ENCODE measurements at regions not wholly inside any gene's neighbourhood (a gene's known extent, or its start where the extent isn't known, plus 50 kb on each side); places are given as distances from the start of the nearest gene placed in this dataset.
A peak's percentile ranks its signal among the peaks of the same experiment; 100 is the strongest.

DNA sequence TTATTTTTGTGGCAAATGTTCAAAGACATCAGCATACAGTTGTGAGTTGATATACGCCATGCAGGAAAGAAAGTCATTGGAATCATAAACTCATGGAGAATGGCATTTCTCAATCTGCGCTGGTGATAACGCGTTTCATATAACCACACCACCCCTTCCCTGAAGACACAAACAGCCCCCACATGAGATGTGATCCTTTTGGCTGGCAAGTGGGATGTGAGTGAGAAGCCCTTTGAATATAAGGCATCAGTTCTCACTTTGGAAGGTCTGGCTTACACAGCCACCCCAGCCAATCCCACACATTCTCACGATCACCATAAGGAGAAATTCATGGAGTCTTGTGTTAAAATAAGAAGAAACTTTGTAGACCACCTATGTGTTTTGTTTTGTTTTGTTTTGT, 725.0 kb downstream of the PRELID2 start:
- H3K27me3 Mint-ChIP-seq (ENCODE audit: low read depth, unreplicated experiment): no peaks in the 10 kb centered on the region
- H3K79me2 ChIP-seq (ENCODE audit: insufficient read depth, low read length): no peaks in the 10 kb centered on the region
- no peak for FAIRE-seq
- no peaks in the 10 kb centered on the region for H3K36me3 Mint-ChIP-seq (ENCODE audit: low read depth, unreplicated experiment)
- no peak for DNase-seq (ENCODE audit: low read depth)
- no peaks in the 10 kb centered on the region for H3K27me3 ChIP-seq (ENCODE audit: insufficient read depth, low read length)
- no peaks in the 10 kb centered on the region for H3K36me3 ChIP-seq (ENCODE audit: insufficient read depth, low read length)
- H3K27ac Mint-ChIP-seq (ENCODE audit: unreplicated experiment): no peak overlapping the region
- peaks cover 3% of the 10 kb centered on the region for H3K9me3 Mint-ChIP-seq (ENCODE audit: unreplicated experiment)
- no peak overlapping the region for H3K27ac ChIP-seq (ENCODE audit: low read depth, low read length)
- TF ChIP-seq EZH2 (IDR thresholded peaks at IDR 0.05; ENCODE audit: insufficient read depth, low read length): no peak
- TF ChIP-seq CTCF (IDR thresholded peaks at IDR 0.05; ENCODE audit: insufficient read depth, low read depth, low read length): no peak
- H3K9me3 ChIP-seq (ENCODE audit: insufficient read depth, low read depth, low read length): peaks cover 3% of the 10 kb centered on the region
- H3K4me3 ChIP-seq (ENCODE audit: insufficient read depth, low read depth, low read length): no peak overlapping the region
- H3K4me3 Mint-ChIP-seq (ENCODE audit: unreplicated experiment): no peak overlapping the region
- H3K4me1 Mint-ChIP-seq (ENCODE audit: low read depth, unreplicated experiment): peaks cover 4% of the 10 kb centered on the region
- no peak overlapping the region for H3K9ac ChIP-seq (ENCODE audit: low read length)
- H3K4me2 ChIP-seq (ENCODE audit: low read length): no peak overlapping the region
- H2AFZ ChIP-seq (ENCODE audit: low read depth, low read length): no peak overlapping the region
- H3K4me1 ChIP-seq (ENCODE audit: insufficient read depth, low read length): no peaks in the 10 kb centered on the region
- no peaks in the 10 kb centered on the region for H4K20me1 ChIP-seq (ENCODE audit: insufficient read depth, low read length)

DNA sequence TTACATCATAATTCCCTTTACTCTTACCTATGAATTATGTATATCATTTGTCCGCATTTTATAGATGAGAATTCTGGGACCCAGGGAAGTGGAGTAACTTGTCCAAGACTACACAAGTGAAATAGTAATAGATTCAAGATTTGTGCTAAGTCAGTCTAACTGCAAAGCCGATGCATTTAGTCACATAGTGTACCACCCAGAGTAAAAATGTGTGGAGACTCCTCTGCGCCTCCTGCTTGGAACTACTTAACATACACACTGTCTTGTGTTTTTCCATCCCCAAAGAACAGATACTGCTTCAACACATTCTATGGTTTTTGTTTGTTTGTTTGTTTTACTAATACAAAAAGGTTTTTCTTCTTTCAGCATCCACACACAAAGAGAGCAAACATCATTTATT, 729.8 kb downstream of the PRELID2 start:
- no peak overlapping the region for H3K27ac ChIP-seq (ENCODE audit: low read depth, low read length)
- H3K4me1 Mint-ChIP-seq (ENCODE audit: low read depth, unreplicated experiment): no peaks in the 10 kb centered on the region
- H3K9ac ChIP-seq (ENCODE audit: low read length): no peak overlapping the region
- H3K36me3 Mint-ChIP-seq (ENCODE audit: low read depth, unreplicated experiment): no peaks in the 10 kb centered on the region
- no peak overlapping the region for H3K4me3 Mint-ChIP-seq (ENCODE audit: unreplicated experiment)
- H3K4me3 ChIP-seq (ENCODE audit: insufficient read depth, low read depth, low read length): no peak overlapping the region
- no peak overlapping the region for H3K4me2 ChIP-seq (ENCODE audit: low read length)
- no peaks in the 10 kb centered on the region for H3K9me3 Mint-ChIP-seq (ENCODE audit: unreplicated experiment)
- DNase-seq (ENCODE audit: low read depth): no peak
- H4K20me1 ChIP-seq (ENCODE audit: insufficient read depth, low read length): no peaks in the 10 kb centered on the region
- no peaks in the 10 kb centered on the region for H3K9me3 ChIP-seq (ENCODE audit: insufficient read depth, low read depth, low read length)
- no peaks in the 10 kb centered on the region for H3K27me3 Mint-ChIP-seq (ENCODE audit: low read depth, unreplicated experiment)
- H3K27me3 ChIP-seq (ENCODE audit: insufficient read depth, low read length): no peaks in the 10 kb centered on the region
- FAIRE-seq: no peak
- H3K36me3 ChIP-seq (ENCODE audit: insufficient read depth, low read length): no peaks in the 10 kb centered on the region
- H3K27ac Mint-ChIP-seq (ENCODE audit: unreplicated experiment): no peak overlapping the region
- no peaks in the 10 kb centered on the region for H3K79me2 ChIP-seq (ENCODE audit: insufficient read depth, low read length)
- H2AFZ ChIP-seq (ENCODE audit: low read depth, low read length): no peak overlapping the region
- H3K4me1 ChIP-seq (ENCODE audit: insufficient read depth, low read length): no peaks in the 10 kb centered on the region
- no peak for TF ChIP-seq CTCF (IDR thresholded peaks at IDR 0.05; ENCODE audit: insufficient read depth, low read depth, low read length)
- TF ChIP-seq EZH2 (IDR thresholded peaks at IDR 0.05; ENCODE audit: insufficient read depth, low read length): no peak

DNA sequence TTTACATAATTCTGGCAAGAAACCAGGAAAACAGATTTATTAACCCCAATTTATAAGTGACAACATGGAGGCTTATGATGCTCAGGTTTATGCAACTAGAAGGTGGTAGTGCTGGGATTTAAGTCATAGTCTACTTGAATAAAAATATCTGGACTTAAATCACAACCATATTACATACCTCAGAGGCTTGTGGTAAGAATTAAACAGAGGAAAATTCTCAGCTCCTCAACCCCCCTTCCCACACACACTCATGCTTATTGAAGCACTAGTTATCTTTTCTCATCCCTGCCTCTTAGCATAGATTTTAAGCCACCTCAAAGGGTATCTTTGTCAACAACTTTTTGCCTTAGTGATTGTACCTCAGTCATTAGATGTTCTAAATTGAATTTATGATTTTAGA, 731.0 kb downstream of the PRELID2 start:
- no peaks in the 10 kb centered on the region for H3K36me3 Mint-ChIP-seq (ENCODE audit: low read depth, unreplicated experiment)
- no peak overlapping the region for H3K4me2 ChIP-seq (ENCODE audit: low read length)
- H3K27ac ChIP-seq (ENCODE audit: low read depth, low read length): no peak overlapping the region
- no peak overlapping the region for H3K9ac ChIP-seq (ENCODE audit: low read length)
- FAIRE-seq (no peak), DNase-seq (ENCODE audit: low read depth) (peak; percentile 0)
- no peaks in the 10 kb centered on the region for H4K20me1 ChIP-seq (ENCODE audit: insufficient read depth, low read length)
- H3K9me3 ChIP-seq (ENCODE audit: insufficient read depth, low read depth, low read length): no peaks in the 10 kb centered on the region
- H3K79me2 ChIP-seq (ENCODE audit: insufficient read depth, low read length): no peaks in the 10 kb centered on the region
- H3K4me3 ChIP-seq (ENCODE audit: insufficient read depth, low read depth, low read length): no peak overlapping the region
- H3K4me3 Mint-ChIP-seq (ENCODE audit: unreplicated experiment): no peak overlapping the region
- H3K27ac Mint-ChIP-seq (ENCODE audit: unreplicated experiment): no peak overlapping the region
- H3K27me3 Mint-ChIP-seq (ENCODE audit: low read depth, unreplicated experiment): no peaks in the 10 kb centered on the region
- TF ChIP-seq EZH2 (IDR thresholded peaks at IDR 0.05; ENCODE audit: insufficient read depth, low read length) (no peak), CTCF (IDR thresholded peaks at IDR 0.05; ENCODE audit: insufficient read depth, low read depth, low read length) (no peak)
- H3K27me3 ChIP-seq (ENCODE audit: insufficient read depth, low read length): no peaks in the 10 kb centered on the region
- no peaks in the 10 kb centered on the region for H3K4me1 ChIP-seq (ENCODE audit: insufficient read depth, low read length)
- H3K36me3 ChIP-seq (ENCODE audit: insufficient read depth, low read length): no peaks in the 10 kb centered on the region
- H2AFZ ChIP-seq (ENCODE audit: low read depth, low read length): no peak overlapping the region
- no peaks in the 10 kb centered on the region for H3K9me3 Mint-ChIP-seq (ENCODE audit: unreplicated experiment)
- no peaks in the 10 kb centered on the region for H3K4me1 Mint-ChIP-seq (ENCODE audit: low read depth, unreplicated experiment)

Measured in astrocyte (in vitro differentiated cells and primary cell).